Mesenchymal stem cell (in vitro differentiated cells and primary cell): ENCODE measurements at regions not wholly inside any gene's neighbourhood (a gene's known extent, or its start where the extent isn't known, plus 50 kb on each side); places are given as distances from the start of the nearest gene placed in this dataset.
A peak's percentile ranks its signal among the peaks of the same experiment; 100 is the strongest.

Experiments
- DNase-seq: peaks from one replicate; pipeline ENCODE4 v3.0.0-alpha.2; 2013
- H2AFZ ChIP-seq: one replicate; pipeline ENCODE4 v1.6.1; 2013; ENCODE audit warnings: low read depth, mild to moderate bottlenecking, control low read depth, inconsistent platforms, low read length, moderate library complexity
- H2AK5ac ChIP-seq: 2 replicates; pipeline ENCODE4 v1.6.1; 2013; ENCODE audit warnings: low read length, moderate library complexity, mild to moderate bottlenecking, inconsistent platforms; ENCODE audit not compliant: severe bottlenecking
- H2BK120ac ChIP-seq: one replicate; pipeline ENCODE4 v1.6.1; 2013; ENCODE audit warnings: low read depth, mild to moderate bottlenecking, inconsistent platforms, low read length, moderate library complexity
- H2BK12ac ChIP-seq, 2 experiments: one replicate each; pipeline ENCODE4 v1.6.1; 2013; ENCODE audit warnings: inconsistent platforms in 2 of 2, low read length in 2 of 2, mild to moderate bottlenecking in 2 of 2, moderate library complexity in 2 of 2, control low read depth in 1 of 2
- H2BK15ac ChIP-seq: one replicate; pipeline ENCODE4 v1.6.1; 2013; ENCODE audit warnings: mild to moderate bottlenecking, low read depth, inconsistent platforms; ENCODE audit not compliant: poor library complexity, severe bottlenecking
- H2BK5ac ChIP-seq: 2 replicates; pipeline ENCODE4 v1.6.1; 2013; ENCODE audit warnings: low read depth, mild to moderate bottlenecking, low read length, control low read depth, inconsistent platforms; ENCODE audit not compliant: poor library complexity, severe bottlenecking
- H3K14ac ChIP-seq, 2 experiments: one replicate each; pipeline ENCODE4 v1.6.1; 2013; ENCODE audit warnings: inconsistent platforms in 2 of 2, low read length in 2 of 2, control low read depth in 1 of 2, mild to moderate bottlenecking in 1 of 2, moderate library complexity in 1 of 2
- H3K18ac ChIP-seq, 2 experiments: one replicate each; pipeline ENCODE4 v1.6.1; 2013; ENCODE audit warnings: inconsistent platforms in 2 of 2, low read length in 2 of 2, control low read depth in 1 of 2, low read depth in 1 of 2, mild to moderate bottlenecking in 1 of 2
- H3K23ac ChIP-seq, 2 experiments: one replicate each; pipeline ENCODE4 v1.6.1; 2013; ENCODE audit warnings: inconsistent platforms in 2 of 2, low read length in 2 of 2, mild to moderate bottlenecking in 2 of 2, moderate library complexity in 2 of 2, control low read depth in 1 of 2
- H3K27ac ChIP-seq: 2 replicates; pipeline ENCODE4 v1.5.1; 2013; ENCODE audit warnings: mild to moderate bottlenecking, moderate library complexity, low read length, control low read depth, inconsistent platforms; ENCODE audit not compliant: poor library complexity, severe bottlenecking
- H3K27me3 ChIP-seq, 2 experiments: 2 replicates each; pipeline versions ENCODE4 v1.6.1 to v1.7.0; 2013; ENCODE audit warnings: low read length in 2 of 2, mild to moderate bottlenecking in 2 of 2, moderate library complexity in 2 of 2, control low read depth in 1 of 2, inconsistent platforms in 1 of 2; ENCODE audit not compliant: control insufficient read depth in 1 of 2, insufficient read depth in 1 of 2
- H3K36me3 ChIP-seq, 2 experiments: 2 replicates each; pipeline versions ENCODE4 v1.6.1 to v1.7.0; 2013; ENCODE audit warnings: low read length in 2 of 2, control low read depth in 1 of 2, inconsistent platforms in 1 of 2, low read depth in 1 of 2, mild to moderate bottlenecking in 1 of 2; ENCODE audit not compliant: insufficient read depth in 2 of 2, control insufficient read depth in 1 of 2
- H3K4ac ChIP-seq, 2 experiments: one replicate each; pipeline ENCODE4 v1.6.1; 2013; ENCODE audit warnings: inconsistent platforms in 2 of 2, low read length in 2 of 2, mild to moderate bottlenecking in 2 of 2, moderate library complexity in 2 of 2, control low read depth in 1 of 2, low read depth in 1 of 2
- H3K4me1 ChIP-seq: 2 replicates; pipeline ENCODE4 v1.6.1; 2013; ENCODE audit warnings: low read depth, low read length, control low read depth; ENCODE audit not compliant: control insufficient read depth, insufficient read depth
- H3K4me2 ChIP-seq: 2 replicates; pipeline ENCODE4 v1.6.1; 2013; ENCODE audit warnings: low read length, mild to moderate bottlenecking, inconsistent platforms; ENCODE audit not compliant: poor library complexity, severe bottlenecking
- H3K4me3 ChIP-seq, 2 experiments: 2 replicates each; pipeline versions ENCODE4 v1.5.1 to v1.7.0; 2013; ENCODE audit warnings: low read length in 2 of 2, mild to moderate bottlenecking in 2 of 2, control low read depth in 1 of 2, low read depth in 1 of 2; ENCODE audit not compliant: insufficient read depth in 1 of 2
- H3K79me1 ChIP-seq: replicated peaks from 2 replicates; pipeline ENCODE4 v1.6.1; 2013; ENCODE audit warnings: mild to moderate bottlenecking, control low read depth, low read length, inconsistent platforms; ENCODE audit not compliant: poor library complexity, severe bottlenecking
- H3K9ac ChIP-seq: 2 replicates; pipeline ENCODE4 v1.7.0; 2013; ENCODE audit warnings: mild to moderate bottlenecking, low read length, moderate library complexity
- H3K9me3 ChIP-seq: 2 replicates; pipeline ENCODE4 v1.7.0; 2013; ENCODE audit warnings: mild to moderate bottlenecking, low read length; ENCODE audit not compliant: control insufficient read depth
- H4K8ac ChIP-seq: one replicate; pipeline ENCODE4 v1.6.1; 2013; ENCODE audit warnings: inconsistent platforms, mild to moderate bottlenecking, low read length, moderate library complexity
- H4K91ac ChIP-seq: one replicate; pipeline ENCODE4 v1.6.1; 2013; ENCODE audit warnings: mild to moderate bottlenecking, low read length, inconsistent platforms
- WGBS: methylation state at CpG from one replicate; pipeline ENCODE4 v1.1.7; 2013; ENCODE audit warnings: mixed read lengths; 5-methylcytosine and 5-hydroxymethylcytosine counted together

- H3K4ac ChIP-seq, result no peak overlapping the region
- no peak for DNase-seq
Measured at GRCh38 chr3:159875116-159875515, 113.5 kb upstream of the IL12A start.

GRCh38 chr3:159877924-159878323, 110.7 kb upstream of the IL12A start:
- no peak overlapping the region for H3K18ac ChIP-seq
- H3K14ac ChIP-seq, result no peak overlapping the region
- no peak overlapping the region for H4K8ac ChIP-seq
- no peak for DNase-seq
- peak overlapping the region; percentile 39 for H3K27ac ChIP-seq
- no peak overlapping the region for H3K23ac ChIP-seq
- WGBS, result 73% methylated on average over 5 of the region's 5 CpGs
- H3K36me3 ChIP-seq, result no peaks in the 10 kb centered on the region
- no peak overlapping the region for H4K91ac ChIP-seq
- H3K4me1 ChIP-seq, result peaks cover 11% of the 10 kb centered on the region
- no peak overlapping the region for H2BK120ac ChIP-seq
- no peak overlapping the region for H2BK12ac ChIP-seq
- H2BK5ac ChIP-seq, result no peak overlapping the region
- no peak overlapping the region for H3K9ac ChIP-seq
- H2AFZ ChIP-seq, result no peak overlapping the region
- H3K9me3 ChIP-seq, result no peaks in the 10 kb centered on the region
- H3K4ac ChIP-seq, result no peak overlapping the region
- no peak overlapping the region for H2AK5ac ChIP-seq
- no peak overlapping the region for H3K4me2 ChIP-seq
- no peak overlapping the region for H3K4me3 ChIP-seq
- peaks cover 15% of the 10 kb centered on the region for H3K79me1 ChIP-seq
- H2BK15ac ChIP-seq, result no peak overlapping the region
- H3K27me3 ChIP-seq, result no peaks in the 10 kb centered on the region

More at GRCh38 chr3:159875116-159875515, 113.5 kb upstream of the IL12A start:
- Histone ChIP-seq H2BK15ac (no peak overlapping the region), H3K79me1 (peaks cover 12% of the 10 kb centered on the region), H2BK12ac (no peak overlapping the region), H2AK5ac (no peak overlapping the region), H3K14ac (no peak overlapping the region), H3K9ac (no peak overlapping the region), H3K23ac (no peak overlapping the region), H4K8ac (no peak overlapping the region), H3K4me3 (no peak overlapping the region), H2BK120ac (no peak overlapping the region), H3K4me2 (no peak overlapping the region), H2BK5ac (no peak overlapping the region), H3K27me3 (no peaks in the 10 kb centered on the region), H3K27ac (no peak overlapping the region), H2AFZ (no peak overlapping the region), H3K36me3 (no peaks in the 10 kb centered on the region), H3K4me1 (peaks cover 8% of the 10 kb centered on the region), H4K91ac (no peak overlapping the region), H3K18ac (no peak overlapping the region), H3K9me3 (no peaks in the 10 kb centered on the region)

- no peak overlapping the region for H2BK15ac ChIP-seq
- 67% methylated on average over 1 of the region's 2 CpGs for WGBS
- H3K79me1 ChIP-seq, result peaks cover 15% of the 10 kb centered on the region
- H4K8ac ChIP-seq, result no peak overlapping the region
- no peak overlapping the region for H3K4me3 ChIP-seq
- no peak overlapping the region for H3K4ac ChIP-seq
- no peak overlapping the region for H2AK5ac ChIP-seq
- H3K9me3 ChIP-seq, result no peaks in the 10 kb centered on the region
- H3K36me3 ChIP-seq, result no peaks in the 10 kb centered on the region
- H3K27ac ChIP-seq, result no peak overlapping the region
- no peak overlapping the region for H3K9ac ChIP-seq
- no peak for DNase-seq
- H2BK12ac ChIP-seq, result no peak overlapping the region
- H2AFZ ChIP-seq, result no peak overlapping the region
- H2BK120ac ChIP-seq, result no peak overlapping the region
- H3K4me2 ChIP-seq, result no peak overlapping the region
- no peaks in the 10 kb centered on the region for H3K27me3 ChIP-seq
- H3K14ac ChIP-seq, result no peak overlapping the region
- H3K23ac ChIP-seq, result no peak overlapping the region
- H2BK5ac ChIP-seq, result no peak overlapping the region
- H3K4me1 ChIP-seq, result peaks cover 14% of the 10 kb centered on the region
- H3K18ac ChIP-seq, result no peak overlapping the region
- no peak overlapping the region for H4K91ac ChIP-seq
Measured at GRCh38 chr3:159879146-159879545, 109.5 kb upstream of the IL12A start.

GRCh38 chr3:159879598-159879997, 109.0 kb upstream of the IL12A start:
- Histone ChIP-seq H3K4me1 (peaks cover 14% of the 10 kb centered on the region), H3K27me3 (no peaks in the 10 kb centered on the region), H3K14ac (no peak overlapping the region), H3K9me3 (no peaks in the 10 kb centered on the region), H2BK5ac (no peak overlapping the region), H2BK12ac (no peak overlapping the region), H3K4me3 (no peak overlapping the region), H3K79me1 (peaks cover 12% of the 10 kb centered on the region), H3K4me2 (no peak overlapping the region), H3K36me3 (no peaks in the 10 kb centered on the region), H2BK120ac (no peak overlapping the region), H4K8ac (peak overlapping the region; percentile 78), H2AK5ac (no peak overlapping the region), H2BK15ac (no peak overlapping the region), H2AFZ (no peak overlapping the region), H3K18ac (peak overlapping the region in 1 of 2 experiments; percentile 66), H3K23ac (no peak overlapping the region), H4K91ac (no peak overlapping the region), H3K4ac (peak overlapping the region in 1 of 2 experiments; percentile 6), H3K9ac (no peak overlapping the region), H3K27ac (no peak overlapping the region)
- peak; percentile 58 for DNase-seq
- 55% methylated on average over 6 of the region's 6 CpGs for WGBS
